GM06990 (cell line): ENCODE measurements at regions not wholly inside any gene's neighbourhood (a gene's known extent, or its start where the extent isn't known, plus 50 kb on each side); places are given as distances from the start of the nearest gene placed in this dataset.

Source experiments
- DNase-seq: peaks from one replicate; pipeline ENCODE4 v3.0.0-alpha.2; 2011; ENCODE audit not compliant: insufficient read length; ENCODE audit errors: extremely low read depth
- H3K27me3 ChIP-seq: replicated peaks from 2 replicates; pipeline ENCODE4 v1.6.0; 2011; ENCODE audit warnings: low read length; ENCODE audit not compliant: control insufficient read depth, insufficient read depth
- H3K36me3 ChIP-seq: 2 replicates; pipeline ENCODE4 v1.5.1; 2011; ENCODE audit warnings: low read length; ENCODE audit not compliant: control insufficient read depth, insufficient read depth
- H3K4me3 ChIP-seq: replicated peaks from 2 replicates; pipeline ENCODE4 v1.5.1; 2011; ENCODE audit warnings: low read depth, mild to moderate bottlenecking, control low read depth, low read length
- CTCF ChIP-seq: IDR thresholded peaks from 2 replicates; pipeline ENCODE4 v1.5.1; 2011; ENCODE audit warnings: low read length, control low read depth, mild to moderate bottlenecking, inconsistent platforms; ENCODE audit not compliant: insufficient read depth, poor library complexity, severe bottlenecking

- Histone ChIP-seq H3K36me3 (no peaks in the 10 kb centered on the region), H3K4me3 (no peak overlapping the region), H3K27me3 (no peaks in the 10 kb centered on the region)
- DNase-seq: no peak
- TF ChIP-seq CTCF: no peak
These were observed 459.1 kb downstream of the SH2D1A start for GRCh38 chrX:124805486-124805885.

- no peaks in the 10 kb centered on the region for H3K27me3 ChIP-seq
- H3K4me3 ChIP-seq: no peak overlapping the region
- no peak for TF ChIP-seq CTCF
- DNase-seq: no peak
- H3K36me3 ChIP-seq: no peaks in the 10 kb centered on the region
These were observed 467.7 kb downstream of the SH2D1A start for GRCh38 chrX:124814106-124814505.

GRCh38 chrX:124818033-124818432 lies 471.7 kb downstream of the SH2D1A start:
- no peak for DNase-seq
- Histone ChIP-seq H3K27me3 (no peaks in the 10 kb centered on the region), H3K36me3 (no peaks in the 10 kb centered on the region), H3K4me3 (no peak overlapping the region)
- TF ChIP-seq CTCF: no peak

- H3K4me3 ChIP-seq: no peak overlapping the region
- no peak for TF ChIP-seq CTCF
- H3K36me3 ChIP-seq: no peaks in the 10 kb centered on the region
- H3K27me3 ChIP-seq: no peaks in the 10 kb centered on the region
- no peak for DNase-seq
These were observed 472.4 kb downstream of the SH2D1A start for GRCh38 chrX:124818764-124819163.

GRCh38 chrX:124820738-124821137 lies 474.4 kb downstream of the SH2D1A start:
- TF ChIP-seq CTCF: no peak
- H3K27me3 ChIP-seq: no peaks in the 10 kb centered on the region
- H3K36me3 ChIP-seq: no peaks in the 10 kb centered on the region
- H3K4me3 ChIP-seq: no peak overlapping the region
- no peak for DNase-seq

GRCh38 chrX:124827258-124827845 lies 481.0 kb downstream of the SH2D1A start:
- Histone ChIP-seq H3K27me3 (no peaks in the 10 kb centered on the region), H3K4me3 (no peak overlapping the region), H3K36me3 (no peaks in the 10 kb centered on the region)
- TF ChIP-seq CTCF: no peak
- DNase-seq: no peak
